ENCODE measurements at regions not wholly inside any gene's neighbourhood (a gene's known extent, or its start where the extent isn't known, plus 50 kb on each side); places are given as distances from the start of the nearest gene placed in this dataset.
A peak's percentile ranks its signal among the peaks of the same experiment; 100 is the strongest.
"Not testable (repeated sequence)": the region's sequence is repeated elsewhere in the genome, so short reads cannot be mapped to it uniquely, and the experiment has no call there.

- CTCF ChIA-PET, result no interaction called here
- ATAC-seq, result no peak
- H3K36me3 Mint-ChIP-seq, result no peaks in the 10 kb centered on the region
- DNase-seq, result no peak
- no peak overlapping the region for H3K4me3 Mint-ChIP-seq
- H3K27ac Mint-ChIP-seq, result no peak overlapping the region
- peaks cover 5% of the 10 kb centered on the region for H3K27me3 Mint-ChIP-seq
- no peaks in the 10 kb centered on the region for H3K9me3 Mint-ChIP-seq (ENCODE audit: low read depth)
- no peaks in the 10 kb centered on the region for H3K4me1 Mint-ChIP-seq
These were observed 100.6 kb upstream of the RNF32 start for GRCh38 chr7:156539999-156540398.

- Mint-ChIP-seq H3K36me3 (no peaks in the 10 kb centered on the region), H3K27me3 (peaks cover 5% of the 10 kb centered on the region), H3K4me1 (no peaks in the 10 kb centered on the region), H3K9me3 (ENCODE audit: low read depth) (no peaks in the 10 kb centered on the region), H3K27ac (no peak overlapping the region), H3K4me3 (no peak overlapping the region)
- ATAC-seq, result no peak
- CTCF ChIA-PET, result no interaction called here
- DNase-seq, result no peak
These were observed 103.6 kb upstream of the RNF32 start for GRCh38 chr7:156537006-156537405.

- H3K36me3 Mint-ChIP-seq, result no peaks in the 10 kb centered on the region
- ATAC-seq, result no peak
- H3K9me3 Mint-ChIP-seq (ENCODE audit: low read depth), result no peaks in the 10 kb centered on the region
- no peak overlapping the region for H3K27ac Mint-ChIP-seq
- no peak overlapping the region for H3K4me3 Mint-ChIP-seq
- H3K4me1 Mint-ChIP-seq, result no peaks in the 10 kb centered on the region
- DNase-seq, result no peak
- peaks cover 5% of the 10 kb centered on the region for H3K27me3 Mint-ChIP-seq
- CTCF ChIA-PET, result no interaction called here
These were observed 105.6 kb upstream of the RNF32 start for GRCh38 chr7:156534925-156535324.

GRCh38 chr7:156533964-156534363 is 106.6 kb upstream of the RNF32 start:
- H3K4me3 Mint-ChIP-seq, result no peak overlapping the region
- no peak overlapping the region for H3K27ac Mint-ChIP-seq
- no peaks in the 10 kb centered on the region for H3K4me1 Mint-ChIP-seq
- CTCF ChIA-PET, result interaction anchor here (0.6 kb wide), 1 partner anchor 308 kb away, joined by 4 read pairs; no protein-coding TSS in a partner anchor
- H3K36me3 Mint-ChIP-seq, result no peaks in the 10 kb centered on the region
- H3K9me3 Mint-ChIP-seq (ENCODE audit: low read depth), result no peaks in the 10 kb centered on the region
- DNase-seq (no peak), ATAC-seq (no peak)
- peaks cover 5% of the 10 kb centered on the region for H3K27me3 Mint-ChIP-seq

GRCh38 chr7:156533420-156533819 is 107.2 kb upstream of the RNF32 start:
- H3K27ac Mint-ChIP-seq, result no peak overlapping the region
- no peak for ATAC-seq

GRCh38 chr7:156532016-156532602 is 108.5 kb upstream of the RNF32 start:
- Mint-ChIP-seq H3K9me3 (ENCODE audit: low read depth) (no peaks in the 10 kb centered on the region), H3K27ac (no peak overlapping the region), H3K27me3 (peaks cover 5% of the 10 kb centered on the region), H3K4me1 (no peaks in the 10 kb centered on the region), H3K36me3 (no peaks in the 10 kb centered on the region), H3K4me3 (no peak overlapping the region)
- ATAC-seq, result no peak
- DNase-seq, result no peak
- CTCF ChIA-PET, result no interaction called here

More at GRCh38 chr7:156533420-156533819, 107.2 kb upstream of the RNF32 start:
- Mint-ChIP-seq H3K4me3 (no peak overlapping the region), H3K4me1 (no peaks in the 10 kb centered on the region), H3K27me3 (peaks cover 5% of the 10 kb centered on the region), H3K36me3 (no peaks in the 10 kb centered on the region), H3K9me3 (ENCODE audit: low read depth) (no peaks in the 10 kb centered on the region)
- no peak for DNase-seq
- CTCF ChIA-PET, result interaction anchor here (0.6 kb wide), 1 partner anchor 308 kb away, joined by 4 read pairs; no protein-coding TSS in a partner anchor

- ATAC-seq, result no peak
These were observed 110.6 kb upstream of the RNF32 start for GRCh38 chr7:156529956-156530355.

GRCh38 chr7:156527458-156527890 is 113.1 kb upstream of the RNF32 start:
- CTCF ChIA-PET, result no interaction called here
- Mint-ChIP-seq H3K4me3 (no peak overlapping the region), H3K9me3 (ENCODE audit: low read depth) (no peaks in the 10 kb centered on the region), H3K27ac (no peak overlapping the region), H3K4me1 (no peaks in the 10 kb centered on the region), H3K27me3 (no peaks in the 10 kb centered on the region), H3K36me3 (no peaks in the 10 kb centered on the region)
- no peak for DNase-seq
- no peak for ATAC-seq

More at GRCh38 chr7:156529956-156530355, 110.6 kb upstream of the RNF32 start:
- no peak for DNase-seq
- CTCF ChIA-PET, result no interaction called here
- Mint-ChIP-seq H3K36me3 (no peaks in the 10 kb centered on the region), H3K27ac (no peak overlapping the region), H3K4me1 (no peaks in the 10 kb centered on the region), H3K9me3 (ENCODE audit: low read depth) (no peaks in the 10 kb centered on the region), H3K27me3 (no peaks in the 10 kb centered on the region), H3K4me3 (no peak overlapping the region)

GRCh38 chr7:156524818-156525597 is 115.6 kb upstream of the RNF32 start:
- Mint-ChIP-seq H3K27ac (no peak overlapping the region), H3K4me1 (no peaks in the 10 kb centered on the region), H3K36me3 (no peaks in the 10 kb centered on the region), H3K4me3 (no peak overlapping the region), H3K9me3 (ENCODE audit: low read depth) (no peaks in the 10 kb centered on the region), H3K27me3 (no peaks in the 10 kb centered on the region)
- no peak for ATAC-seq
- DNase-seq, result peak; percentile 4
- CTCF ChIA-PET, result no interaction called here

- H3K27me3 Mint-ChIP-seq, result no peaks in the 10 kb centered on the region
- no peak for ATAC-seq
- H3K4me1 Mint-ChIP-seq, result no peaks in the 10 kb centered on the region
- no peaks in the 10 kb centered on the region for H3K36me3 Mint-ChIP-seq
- H3K27ac Mint-ChIP-seq, result no peak overlapping the region
- peak; percentile 14 for DNase-seq
- no peak overlapping the region for H3K4me3 Mint-ChIP-seq
- CTCF ChIA-PET, result no interaction called here
- no peaks in the 10 kb centered on the region for H3K9me3 Mint-ChIP-seq (ENCODE audit: low read depth)
These were observed 117.0 kb upstream of the RNF32 start for GRCh38 chr7:156523447-156524048.

- CTCF ChIA-PET, result no interaction called here
- H3K4me1 Mint-ChIP-seq, result no peaks in the 10 kb centered on the region
- DNase-seq (peak; percentile 15), ATAC-seq (no peak)
- no peaks in the 10 kb centered on the region for H3K27me3 Mint-ChIP-seq
- H3K36me3 Mint-ChIP-seq, result no peaks in the 10 kb centered on the region
- H3K9me3 Mint-ChIP-seq (ENCODE audit: low read depth), result no peaks in the 10 kb centered on the region
- H3K4me3 Mint-ChIP-seq, result no peak overlapping the region
- H3K27ac Mint-ChIP-seq, result no peak overlapping the region
These were observed 117.8 kb upstream of the RNF32 start for GRCh38 chr7:156522801-156523200.

GRCh38 chr7:156519070-156519469 is 121.5 kb upstream of the RNF32 start:
- H3K4me1 Mint-ChIP-seq, result no peaks in the 10 kb centered on the region
- no peak overlapping the region for H3K27ac Mint-ChIP-seq
- CTCF ChIA-PET, result no interaction called here
- DNase-seq (peak; percentile 7), ATAC-seq (no peak)
- no peaks in the 10 kb centered on the region for H3K9me3 Mint-ChIP-seq (ENCODE audit: low read depth)
- H3K36me3 Mint-ChIP-seq, result no peaks in the 10 kb centered on the region
- no peak overlapping the region for H3K4me3 Mint-ChIP-seq
- H3K27me3 Mint-ChIP-seq, result peaks cover 2% of the 10 kb centered on the region

GRCh38 chr7:156518466-156518865 is 122.1 kb upstream of the RNF32 start:
- Mint-ChIP-seq H3K9me3 (ENCODE audit: low read depth) (no peaks in the 10 kb centered on the region), H3K36me3 (no peaks in the 10 kb centered on the region), H3K27ac (no peak overlapping the region), H3K27me3 (peaks cover 2% of the 10 kb centered on the region), H3K4me3 (no peak overlapping the region), H3K4me1 (no peaks in the 10 kb centered on the region)
- CTCF ChIA-PET, result no interaction called here
- ATAC-seq (no peak), DNase-seq (no peak)

- H3K27ac Mint-ChIP-seq; H3K9me3 Mint-ChIP-seq (ENCODE audit: low read depth); H3K4me1 Mint-ChIP-seq; H3K27me3 Mint-ChIP-seq; ATAC-seq; H3K36me3 Mint-ChIP-seq; H3K4me3 Mint-ChIP-seq; CTCF ChIA-PET: not testable (repeated sequence)
- DNase-seq, result peak; percentile 14
These were observed 122.7 kb upstream of the RNF32 start for GRCh38 chr7:156517858-156518257.

All from activated CD8-positive, alpha-beta memory T cell treated with anti-CD3 and anti-CD28 coated beads, Interleukin-2, amount 10 ng/mL, durations not matched to agents 7 days and 5 days (primary cell).